HCT116 (cell line): ENCODE measurements at regions not wholly inside any gene's neighbourhood (a gene's known extent, or its start where the extent isn't known, plus 50 kb on each side); places are given as distances from the start of the nearest gene placed in this dataset.

Source experiments
- ATAC-seq: fragments of 200-7000 bp; cut with Tn5 transposase; 2 replicates; pipeline ENCODE4 v1.9.1; 2020; ENCODE audit warnings: mild to moderate bottlenecking, moderate library complexity
- BruUV-seq: library from RNA; stranded (reverse); fragments of 400-500 nt; replicated peaks from 2 replicates; lab custom pipeline; 2021; lab: Mats Ljungman, UMichigan
- CTCF ChIA-PET: fragments of 300-600 bp; sonication (Branson Sonifier 250); formaldehyde crosslinking; loops from one replicate; lab custom pipeline; 2021; ENCODE audit warnings: antibody characterized with exemption; lab: Charles Lee
- POLR2A ChIA-PET: fragments of 300-600, 350-600 bp; sonication (Branson Sonifier 250); formaldehyde crosslinking; loops from one replicate; lab custom pipeline; 2021; ENCODE audit warnings: antibody characterized with exemption; lab: Charles Lee
- RAD21 ChIA-PET, 2 experiments: fragments of 300-600 bp; sonication (Branson Sonifier 250); formaldehyde crosslinking; loops; one replicate each; lab custom pipeline; 2023; ENCODE audit warnings: low total read pairs in 2 of 2; ENCODE audit not compliant: uncharacterized antibody in 2 of 2, unreplicated experiment in 2 of 2, low non-redundant PET in 1 of 2; lab: Charles Lee
- DNase-seq: peaks from one replicate; pipeline ENCODE4 v3.0.0-alpha.2; 2010; ENCODE audit warnings: low read depth, low spot score
- H2AFZ ChIP-seq: fragments of 200-600 bp; shearing (Covaris generic), sonication (generic); 2 replicates; pipeline ENCODE4 v1.6.1; 2017; ENCODE audit warnings: low read depth, mixed run types, mixed read lengths, antibody characterized with exemption, low read length; ENCODE audit not compliant: poor library complexity, severe bottlenecking
- H3K27ac ChIP-seq: 2 replicates; pipeline ENCODE4 v1.5.1; 2012; ENCODE audit warnings: low read depth, low read length
- H3K27me3 ChIP-seq: fragments of 200-600 bp; sonication (generic); 2 replicates; pipeline ENCODE4 v1.6.1; 2016; ENCODE audit warnings: mixed run types, low read length, mixed read lengths; ENCODE audit not compliant: insufficient read depth
- H3K36me3 ChIP-seq, 2 experiments: fragments of 200-500 bp in 1 of 2; fragments of 200-600 bp in 1 of 2; sonication (Bioruptor generic) in 1 of 2; sonication (generic) in 1 of 2; 2 replicates each; pipeline versions ENCODE4 v1.5.1 to v1.6.1; 2014 to 2016; ENCODE audit warnings: low read length in 2 of 2, inconsistent platforms in 1 of 2, mixed read lengths in 1 of 2, mixed run types in 1 of 2; ENCODE audit not compliant: insufficient read depth in 2 of 2, control insufficient read depth in 1 of 2
- H3K4me1 ChIP-seq, 2 experiments: fragments of 200-600 bp in 1 of 2; sonication (generic) in 1 of 2; 2 replicates each; pipeline versions ENCODE4 v1.5.1 to v1.6.1; 2012 to 2017; ENCODE audit warnings: low read length in 2 of 2, inconsistent platforms in 1 of 2, mild to moderate bottlenecking in 1 of 2, mixed read lengths in 1 of 2, mixed run types in 1 of 2, moderate library complexity in 1 of 2; ENCODE audit not compliant: insufficient read depth in 2 of 2, control insufficient read depth in 1 of 2
- H3K4me2 ChIP-seq: fragments of 200-600 bp; sonication (generic); 2 replicates; pipeline ENCODE4 v1.6.1; 2017; ENCODE audit warnings: mixed run types, low read length, mixed read lengths
- H3K4me3 ChIP-seq, 2 experiments: fragments of 200-600 bp in 1 of 2; sonication (generic) in 1 of 2; replicated peaks in 1 of 2; 2 replicates each; pipeline ENCODE4 v1.5.1; 2011 to 2016; ENCODE audit warnings: low read length in 2 of 2, control low read depth in 1 of 2, low read depth in 1 of 2, mild to moderate bottlenecking in 1 of 2, mixed read lengths in 1 of 2, mixed run types in 1 of 2
- H3K79me2 ChIP-seq: fragments of 200-600 bp; sonication (generic); 2 replicates; pipeline ENCODE4 v1.6.1; 2017; ENCODE audit warnings: mild to moderate bottlenecking, mixed run types, low read length, moderate library complexity, mixed read lengths; ENCODE audit not compliant: insufficient read depth
- H3K9ac ChIP-seq: fragments of 200-600 bp; sonication (generic); 2 replicates; pipeline ENCODE4 v1.6.1; 2016; ENCODE audit warnings: low read length, mixed read lengths
- H3K9me2 ChIP-seq: fragments of 200-600 bp; sonication (generic), shearing (Covaris generic); 2 replicates; pipeline ENCODE4 v1.6.1; 2017; ENCODE audit warnings: mixed run types, mild to moderate bottlenecking, moderate library complexity; ENCODE audit not compliant: insufficient read depth
- H3K9me3 ChIP-seq, 2 experiments: fragments of 200-500 bp in 1 of 2; fragments of 200-600 bp in 1 of 2; sonication (Bioruptor generic) in 1 of 2; sonication (generic) in 1 of 2; 2 replicates each; pipeline ENCODE4 v1.6.1; 2014 to 2017; ENCODE audit warnings: low read length in 2 of 2, mixed read lengths in 2 of 2, inconsistent platforms in 1 of 2, low read depth in 1 of 2, mild to moderate bottlenecking in 1 of 2, mixed run types in 1 of 2, moderate library complexity in 1 of 2; ENCODE audit not compliant: control insufficient read depth in 1 of 2, insufficient read depth in 1 of 2
- H4K20me1 ChIP-seq: fragments of 200-600 bp; sonication (generic), shearing (Covaris generic); 2 replicates; pipeline ENCODE4 v1.6.1; 2017; ENCODE audit warnings: mixed run types, mild to moderate bottlenecking, moderate library complexity; ENCODE audit not compliant: insufficient read depth
- CBX3 ChIP-seq: IDR thresholded peaks from 2 replicates; pipeline ENCODE4 v1.6.1; 2012; ENCODE audit warnings: low read depth
- EZH2 ChIP-seq: fragments of 200-600 bp; sonication (generic); IDR thresholded peaks from 2 replicates; pipeline ENCODE4 v1.6.1; 2017; ENCODE audit warnings: antibody characterized with exemption, mixed run types
- EZH2phosphoT487 ChIP-seq: fragments of 200-600 bp; IDR thresholded peaks from 2 replicates; pipeline ENCODE4 v1.6.1; 2018; ENCODE audit warnings: antibody characterized with exemption, borderline replicate concordance
- FOSL1 ChIP-seq: IDR thresholded peaks from 2 replicates; pipeline ENCODE4 v1.6.1; 2012; ENCODE audit warnings: low read depth
- MAX ChIP-seq: IDR thresholded peaks from 2 replicates; pipeline ENCODE4 v1.6.1; 2012
- POLR2A ChIP-seq: IDR thresholded peaks from 2 replicates; pipeline ENCODE4 v1.7.0; 2011; ENCODE audit warnings: borderline replicate concordance; ENCODE audit not compliant: insufficient read depth, insufficient read length; ENCODE audit errors: extremely low read depth
- POLR2AphosphoS5 ChIP-seq: IDR thresholded peaks from 2 replicates; pipeline ENCODE4 v1.6.1; 2011; ENCODE audit warnings: mild to moderate bottlenecking, low read depth, low read length, moderate library complexity
- SIN3A ChIP-seq: IDR thresholded peaks from 2 replicates; pipeline ENCODE4 v1.6.1; 2012; ENCODE audit warnings: low read depth
- SP1 ChIP-seq: IDR thresholded peaks from 2 replicates; pipeline ENCODE4 v1.6.1; 2012; ENCODE audit warnings: low read depth
- SRF ChIP-seq: IDR thresholded peaks from 2 replicates; pipeline ENCODE4 v1.6.1; 2012; ENCODE audit warnings: low read depth
- TCF7L2 ChIP-seq: IDR thresholded peaks from 2 replicates; pipeline ENCODE4 v1.7.0; 2011; ENCODE audit warnings: borderline replicate concordance, inconsistent platforms; ENCODE audit not compliant: insufficient read depth, insufficient read length; ENCODE audit errors: extremely low read depth
- YY1 ChIP-seq: IDR thresholded peaks from 2 replicates; pipeline ENCODE4 v1.6.1; 2011; ENCODE audit warnings: low read length, low read depth, moderate library complexity, mild to moderate bottlenecking; ENCODE audit not compliant: insufficient replicate concordance; ENCODE audit errors: extremely low read depth
- ZBTB33 ChIP-seq: IDR thresholded peaks from 2 replicates; pipeline ENCODE4 v1.6.1; 2011; ENCODE audit warnings: mild to moderate bottlenecking, low read length, moderate library complexity; ENCODE audit not compliant: insufficient replicate concordance; ENCODE audit errors: extremely low read depth
- ZFX ChIP-seq: fragments of 450-650 bp; IDR thresholded peaks from 2 replicates; pipeline ENCODE4 v1.6.1; 2017
- ZNF274 ChIP-seq: fragments of 200-500 bp; sonication (Bioruptor generic); IDR thresholded peaks from 2 replicates; pipeline ENCODE4 v1.6.1; 2014; ENCODE audit warnings: mild to moderate bottlenecking, low read depth, low read length, inconsistent platforms
- intact Hi-C: fragments of 100-400 bp; cut with micrococcal nuclease; formaldehyde crosslinking; loops from 2 replicates; pipeline ENCODE4 v1.10.0; 2022

DNA sequence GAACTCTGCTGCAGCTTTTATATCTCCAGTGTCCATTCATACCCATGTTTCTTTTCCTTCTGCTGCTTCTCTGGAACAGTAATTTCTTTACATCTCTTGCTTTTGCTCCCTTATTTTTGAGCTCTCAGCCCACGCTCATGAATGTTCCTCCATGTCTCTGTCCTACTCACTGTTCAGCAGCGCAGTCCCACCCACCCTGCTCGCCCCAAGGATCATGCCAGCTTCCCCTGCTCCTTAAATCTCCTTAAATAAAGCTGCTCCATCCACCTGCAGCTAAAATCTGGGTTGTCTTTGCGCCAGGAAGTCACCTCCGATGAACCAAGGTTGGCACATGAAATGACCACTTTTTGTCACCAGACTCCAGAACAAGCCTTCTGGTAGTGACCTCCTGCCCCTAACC, 201.1 kb upstream of the RGS6 start:
- TF ChIP-seq POLR2A, result no peak
- no peak for TF ChIP-seq SP1
- no peak for TF ChIP-seq MAX
- TF ChIP-seq SRF, result no peak
- no peak for TF ChIP-seq FOSL1
- no peak for TF ChIP-seq ZBTB33
- no peak for TF ChIP-seq EZH2
- no peak for TF ChIP-seq TCF7L2
- TF ChIP-seq YY1, result no peak
- TF ChIP-seq CBX3, result no peak
- no peak for TF ChIP-seq ZNF274
- TF ChIP-seq ZFX, result no peak
- TF ChIP-seq EZH2phosphoT487, result no peak
- no peak for TF ChIP-seq POLR2AphosphoS5
- TF ChIP-seq SIN3A, result no peak
- intact Hi-C loops, result no loop called here
- Histone ChIP-seq H3K9me2 (no peaks in the 10 kb centered on the region), H3K27me3 (no peaks in the 10 kb centered on the region), H2AFZ (no peak overlapping the region), H4K20me1 (no peaks in the 10 kb centered on the region), H3K4me1 (no peaks in the 10 kb centered on the region), H3K79me2 (no peaks in the 10 kb centered on the region), H3K27ac (no peak overlapping the region), H3K4me3 (no peak overlapping the region), H3K9ac (no peak overlapping the region), H3K9me3 (no peaks in the 10 kb centered on the region), H3K4me2 (no peak overlapping the region), H3K36me3 (peaks cover 0 to 5% of the 10 kb centered on the region in 2 experiments; a peak in 1 of 4 replicates)
- no TSS peak for BruUV-seq
- DNase-seq (no peak), ATAC-seq (no peak)
- ChIA-PET CTCF (no interaction called here), POLR2A (no interaction called here), RAD21 (no interaction called here)
